Activated T-cell treated with anti-CD3 and anti-CD28 coated beads for 24 hours (primary cell): ENCODE measurements at regions not wholly inside any gene's neighbourhood (a gene's known extent, or its start where the extent isn't known, plus 50 kb on each side); places are given as distances from the start of the nearest gene placed in this dataset.
"Not testable (repeated sequence)": the region's sequence is repeated elsewhere in the genome, so short reads cannot be mapped to it uniquely, and the experiment has no call there.

Source experiments
- DNase-seq: peaks from one replicate; pipeline ENCODE4 v3.0.0-alpha.2; 2020; ENCODE audit warnings: low read depth

DNA sequence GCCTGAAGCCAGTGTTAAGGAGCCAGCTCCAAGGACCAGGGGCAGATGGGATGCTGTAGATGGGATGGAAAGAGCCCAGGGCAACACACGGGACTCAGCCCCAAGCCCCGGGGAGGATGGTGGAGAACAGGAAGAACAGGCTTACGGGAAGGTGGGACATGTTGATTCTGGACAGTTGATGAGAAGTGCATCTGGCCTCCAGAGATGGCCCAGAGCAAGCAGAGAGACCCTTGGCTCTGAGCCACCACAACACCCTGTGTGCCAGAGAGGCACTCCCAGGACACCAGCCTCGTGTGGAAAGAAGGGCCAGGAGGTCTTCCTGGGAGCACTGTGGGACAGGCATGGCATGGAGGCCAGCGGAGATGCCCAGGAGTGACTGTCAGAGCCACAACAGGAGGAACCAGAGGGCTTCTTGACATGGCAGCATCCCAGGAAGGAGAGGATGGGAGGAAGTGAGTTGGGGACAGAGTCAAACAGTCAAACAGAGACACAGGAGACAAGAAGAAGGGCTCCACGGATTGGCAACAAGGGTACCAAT lies 156.3 kb upstream of the MVB12B start:
- DNase-seq, result no peak

DNA sequence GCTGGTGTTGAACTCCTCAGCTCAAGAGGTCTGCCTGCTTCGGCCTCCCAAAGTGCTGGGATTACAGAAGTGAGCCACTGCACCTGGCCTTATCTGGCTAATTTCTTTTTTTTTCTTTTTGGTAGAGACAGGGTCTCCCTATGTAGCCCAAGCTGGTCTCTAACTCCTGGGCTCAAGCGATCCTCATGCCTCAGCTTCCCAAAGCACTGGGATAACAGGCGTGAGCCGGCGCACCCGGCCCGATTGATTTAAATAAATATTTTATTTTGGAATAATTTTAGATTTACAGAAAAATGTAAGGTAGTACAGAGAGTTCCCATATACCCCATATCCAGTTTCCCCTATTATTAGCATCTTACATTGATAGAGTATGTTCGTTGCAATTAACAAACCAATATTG lies 155.0 kb upstream of the MVB12B start:
- DNase-seq, result no peak

DNA sequence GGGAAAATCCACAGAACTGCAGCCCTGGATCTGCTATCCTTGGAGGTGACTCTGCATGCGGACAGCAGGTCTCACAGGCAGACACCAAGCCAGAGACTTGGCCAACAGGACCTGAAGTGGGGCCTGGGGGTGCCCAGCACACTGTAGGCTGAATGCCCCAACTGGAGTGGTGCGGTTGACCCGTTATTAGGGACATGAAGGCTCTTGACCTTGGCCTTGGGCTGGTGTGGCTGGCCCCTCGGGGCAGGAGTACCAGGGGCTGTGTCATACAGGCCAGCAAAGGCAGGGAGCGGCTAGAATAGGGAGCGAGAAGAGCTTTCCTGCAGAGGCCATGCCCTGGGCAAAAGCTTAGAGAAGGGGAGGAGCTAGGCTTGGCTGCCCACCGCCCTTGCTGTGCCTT lies 153.2 kb upstream of the MVB12B start:
- no peak for DNase-seq

DNA sequence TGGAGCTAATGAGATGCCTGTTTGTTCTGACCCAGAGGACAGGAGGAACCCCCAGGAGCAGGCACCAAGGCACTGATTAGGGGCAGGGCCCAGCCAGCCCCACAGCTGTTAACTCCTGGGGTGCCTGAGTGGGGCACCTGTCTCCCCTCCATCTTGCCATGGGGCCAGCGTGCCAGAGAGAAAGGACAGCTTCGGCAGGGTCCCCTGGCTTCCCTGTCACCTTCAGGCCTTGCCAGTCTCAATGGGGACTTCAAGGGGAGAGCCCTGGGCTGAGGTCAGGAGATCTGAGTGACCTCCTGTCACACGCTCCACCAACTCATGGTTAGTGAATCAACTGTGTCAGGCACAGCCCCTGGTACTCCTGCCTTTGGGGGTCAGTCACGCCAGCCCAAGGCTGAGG lies 152.7 kb upstream of the MVB12B start:
- no peak for DNase-seq

DNA sequence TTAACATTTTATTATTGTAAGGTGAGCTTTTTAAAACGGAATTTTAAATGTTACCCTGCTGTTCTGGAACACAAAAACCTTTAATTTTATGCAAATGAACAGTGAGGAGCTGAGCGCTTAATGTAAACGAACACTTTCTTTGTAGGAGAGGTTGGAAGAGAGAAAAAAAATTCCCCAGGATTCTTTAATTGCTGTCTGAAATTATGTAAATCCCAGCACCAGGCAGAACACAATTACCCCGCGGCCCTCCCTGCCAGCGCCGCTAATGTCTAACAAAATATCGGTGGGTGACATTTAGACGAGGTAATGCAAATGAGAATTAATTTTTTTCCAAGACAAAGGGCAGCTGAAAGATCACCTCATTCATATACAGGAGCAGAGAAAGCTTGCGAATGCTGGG lies 143.4 kb upstream of the MVB12B start:
- no peak for DNase-seq

DNA sequence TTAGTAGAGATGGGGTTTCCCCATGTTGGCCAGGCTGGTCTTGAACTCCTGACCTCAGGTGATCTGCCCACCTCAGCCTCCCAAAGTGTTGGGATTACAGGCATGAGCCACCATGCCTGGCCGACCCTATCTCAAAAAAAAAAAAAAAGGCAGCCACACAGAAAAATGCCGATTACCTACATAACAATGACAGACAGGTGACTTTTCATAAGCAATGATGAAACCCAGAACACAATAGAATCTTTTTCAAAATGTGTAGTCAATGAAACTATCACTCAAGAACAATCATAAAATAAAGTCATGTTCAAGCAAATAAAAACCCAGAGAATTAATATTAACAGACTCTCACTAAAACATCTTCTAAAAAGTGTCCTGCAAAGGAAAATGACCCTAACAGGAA lies 135.6 kb upstream of the MVB12B start:
- DNase-seq, result not testable (repeated sequence)

DNA sequence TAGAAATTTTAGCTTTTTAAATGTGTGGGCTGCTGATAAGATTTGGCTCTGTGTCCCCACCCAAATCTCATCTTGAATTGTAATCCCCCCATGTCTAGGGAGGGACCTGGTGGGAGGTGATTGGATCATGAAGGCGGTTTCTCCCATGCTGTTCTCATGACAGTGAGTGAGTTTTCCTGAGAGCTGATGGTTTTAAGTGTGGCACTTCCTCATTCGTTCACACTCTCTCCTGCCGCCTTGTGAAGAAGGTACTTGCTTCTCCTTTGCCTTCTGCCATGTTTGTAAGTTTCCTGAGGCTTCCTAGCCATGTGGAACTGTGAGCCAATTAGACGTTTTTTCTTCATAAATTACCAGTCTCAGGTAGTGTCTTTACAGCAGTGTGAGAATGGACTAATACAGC lies 127.8 kb upstream of the MVB12B start:
- no peak for DNase-seq

DNA sequence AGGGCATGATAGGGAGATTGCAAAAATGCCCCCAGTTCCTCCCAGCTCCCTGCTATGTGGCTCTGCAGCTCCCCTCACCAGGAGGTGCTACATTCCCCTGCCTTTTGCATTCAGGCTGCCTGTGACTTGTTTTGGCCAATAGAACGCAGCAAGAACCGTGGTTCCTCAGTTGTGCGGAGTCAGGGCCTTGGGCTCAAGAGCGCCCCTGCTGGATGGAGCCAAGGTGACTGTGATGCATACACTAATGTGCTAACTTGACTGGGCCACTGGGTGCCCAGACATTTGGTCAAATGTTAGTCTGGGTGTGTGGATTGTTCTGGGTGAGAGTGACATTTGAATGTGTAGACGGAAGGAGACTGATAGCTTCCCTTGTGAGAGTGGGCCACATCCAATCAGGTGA lies 123.3 kb upstream of the MVB12B start:
- no peak for DNase-seq

DNA sequence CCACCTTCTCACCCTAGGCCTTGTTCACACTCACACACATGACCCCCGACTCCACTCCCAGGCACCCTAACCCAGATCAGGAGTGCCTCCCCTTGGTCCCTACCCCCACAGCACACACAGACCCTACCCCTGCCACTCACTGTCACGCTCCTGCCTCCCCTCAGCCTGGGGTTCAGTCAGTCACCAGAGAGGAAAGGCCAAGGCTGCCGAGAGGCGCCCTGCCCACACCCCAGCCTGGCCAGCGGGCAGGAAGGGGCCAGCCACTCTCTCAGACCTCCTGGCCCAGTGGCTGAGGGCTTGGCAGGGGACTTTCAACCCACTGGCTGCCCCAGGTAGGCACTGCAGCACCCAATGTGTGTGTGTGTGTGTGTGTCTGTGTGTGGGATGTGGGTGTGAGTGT lies 122.4 kb upstream of the MVB12B start:
- no peak for DNase-seq

DNA sequence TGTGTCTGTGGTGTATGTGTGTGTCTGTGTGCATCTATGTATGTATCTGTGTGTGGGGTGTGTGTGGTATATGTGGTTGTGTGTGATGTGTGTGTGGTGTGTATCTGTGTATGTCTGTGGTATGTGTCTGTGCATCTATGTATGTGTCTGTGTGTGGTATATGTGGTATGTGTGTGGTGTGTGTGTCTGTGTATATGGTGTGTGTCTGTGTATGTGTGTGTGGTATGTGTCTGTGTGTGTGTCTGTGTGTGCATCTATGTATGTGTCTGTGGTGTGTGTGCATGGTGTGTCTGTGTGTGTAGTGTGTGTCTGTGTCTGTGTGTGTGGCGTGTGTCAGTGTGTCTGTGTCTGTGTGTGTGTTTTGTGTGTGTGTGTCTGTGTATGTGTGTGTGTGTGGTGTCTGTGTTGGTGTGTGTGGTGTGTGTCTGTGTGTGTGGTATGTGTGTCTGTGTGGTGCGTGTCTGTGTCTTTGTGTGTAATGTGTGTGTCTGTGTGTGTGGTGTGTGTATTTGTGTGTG lies 121.9 kb upstream of the MVB12B start:
- DNase-seq, result no peak

DNA sequence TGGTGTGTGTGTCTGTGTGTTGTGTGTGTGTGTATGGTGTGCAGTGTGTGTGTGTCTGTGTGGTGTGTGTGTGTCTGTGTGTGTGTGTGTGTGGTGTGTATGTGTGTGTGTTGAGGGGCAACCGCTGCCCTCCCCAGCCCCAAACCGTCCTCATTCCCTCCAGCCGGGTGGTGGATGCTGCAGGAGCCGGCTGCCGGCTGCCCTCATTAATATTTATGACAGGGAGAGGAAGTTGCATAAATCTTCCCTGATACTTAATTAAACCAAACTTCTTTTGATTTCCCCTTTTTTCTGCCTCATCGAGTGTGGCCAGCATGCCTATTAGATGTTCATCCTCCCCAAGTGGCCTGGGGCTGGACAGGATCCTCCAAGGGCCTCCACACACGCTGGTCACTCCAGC lies 121.4 kb upstream of the MVB12B start:
- no peak for DNase-seq

DNA sequence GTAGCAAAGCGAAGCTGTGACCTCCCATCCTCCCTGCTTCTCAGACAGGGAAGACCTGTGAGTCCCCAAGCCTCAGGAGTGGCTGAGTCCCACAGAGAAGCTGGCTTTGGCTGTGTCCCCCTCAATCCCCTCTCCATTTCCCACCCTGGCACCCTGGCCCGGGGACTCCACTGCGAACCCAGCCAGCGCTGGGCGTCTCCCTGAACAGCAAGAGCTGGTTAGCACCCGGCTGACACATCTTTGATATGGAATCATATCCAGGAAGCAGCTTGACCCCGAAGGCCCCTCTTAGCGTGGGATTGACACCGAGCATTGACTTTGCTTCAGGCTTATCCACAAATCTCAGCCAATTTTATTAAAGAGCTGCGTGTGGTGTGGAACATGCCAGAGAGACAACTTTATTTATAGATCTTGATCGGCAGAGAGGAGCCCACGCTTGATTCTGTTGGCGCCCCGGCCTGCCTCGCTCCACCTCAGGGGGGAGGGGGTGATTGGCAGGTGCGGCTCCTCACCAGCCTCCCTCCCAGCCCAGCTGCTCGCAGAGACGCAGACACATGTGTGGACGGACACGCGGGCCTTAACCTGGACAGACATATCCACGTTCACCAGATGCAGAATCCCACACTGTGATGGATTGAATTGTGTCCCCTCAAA lies 120.7 kb upstream of the MVB12B start:
- DNase-seq, result no peak

DNA sequence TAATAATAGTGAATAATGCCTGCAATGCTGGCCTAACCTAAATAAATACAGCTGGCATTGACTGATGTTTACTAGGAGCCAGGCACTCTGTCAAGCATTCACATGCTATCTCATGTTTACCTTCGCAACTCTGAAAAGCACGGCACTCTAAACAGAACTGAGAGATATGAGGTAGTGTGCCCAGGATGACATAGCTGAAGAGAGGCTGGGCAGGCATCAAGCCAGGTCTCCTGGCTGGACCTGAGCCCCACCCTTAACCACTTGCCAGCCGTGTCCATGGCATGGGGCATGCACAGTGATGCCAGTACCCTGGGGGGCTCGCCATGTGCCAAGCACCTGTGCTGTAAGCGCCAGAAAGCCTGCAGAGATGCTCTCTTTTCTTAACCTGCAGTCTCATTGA lies 119.4 kb upstream of the MVB12B start:
- DNase-seq, result no peak

DNA sequence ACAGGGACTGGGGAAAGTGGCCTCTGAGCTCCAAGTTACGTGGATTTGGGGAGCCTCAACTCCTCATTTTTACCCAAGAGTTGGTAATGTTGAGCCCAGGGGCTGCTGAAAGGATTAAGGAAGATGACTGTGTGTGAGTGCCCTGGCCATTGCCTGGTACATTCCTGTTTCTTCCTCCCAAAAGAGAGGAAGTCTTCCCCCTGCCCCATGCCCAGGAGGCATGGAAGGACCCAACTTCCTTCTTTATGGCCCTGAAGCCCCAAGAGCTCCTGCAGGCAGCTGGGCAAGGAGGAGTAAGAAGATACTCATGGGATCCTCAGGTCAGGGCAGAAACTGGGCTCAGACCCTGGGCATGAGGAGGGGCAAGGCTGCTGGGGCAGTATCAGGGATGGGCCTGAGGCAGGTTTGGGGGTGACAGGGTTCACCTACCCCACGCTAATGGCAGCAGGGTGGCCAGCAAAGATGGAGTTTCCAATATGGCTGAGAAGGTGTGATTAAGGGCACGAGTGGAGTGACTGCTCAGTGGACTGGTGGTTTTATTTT lies 118.3 kb upstream of the MVB12B start:
- no peak for DNase-seq

DNA sequence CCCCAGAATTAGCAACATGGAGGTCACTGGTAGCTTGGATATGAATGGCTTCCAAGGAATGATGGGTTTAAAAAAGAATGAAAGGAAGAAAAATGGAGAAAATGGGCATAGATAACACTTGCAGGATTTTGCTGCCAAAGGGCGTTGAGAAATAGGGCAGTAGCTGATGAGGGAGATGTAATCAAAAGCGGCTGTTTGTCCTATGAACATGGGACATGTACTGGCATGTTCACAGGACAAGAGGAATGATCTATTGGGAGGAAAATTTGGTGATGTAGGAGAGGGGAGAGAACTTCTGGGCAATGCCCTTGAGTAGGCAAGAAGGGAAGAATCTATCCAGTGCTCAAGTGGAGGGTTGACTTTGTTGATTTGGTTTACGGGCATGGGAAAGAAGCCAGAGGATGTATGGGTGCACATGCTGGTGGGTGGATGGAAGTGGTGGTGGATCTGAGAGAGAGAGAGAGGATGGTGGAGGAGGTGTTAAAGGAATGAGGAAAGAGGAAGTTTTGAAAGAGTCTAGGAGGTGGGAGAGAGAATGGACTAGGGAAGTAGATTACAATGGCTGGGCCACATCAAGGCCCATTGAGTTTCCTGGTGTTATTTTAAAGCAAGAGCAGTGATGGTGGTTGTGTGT lies 115.1 kb upstream of the MVB12B start:
- DNase-seq, result no peak

DNA sequence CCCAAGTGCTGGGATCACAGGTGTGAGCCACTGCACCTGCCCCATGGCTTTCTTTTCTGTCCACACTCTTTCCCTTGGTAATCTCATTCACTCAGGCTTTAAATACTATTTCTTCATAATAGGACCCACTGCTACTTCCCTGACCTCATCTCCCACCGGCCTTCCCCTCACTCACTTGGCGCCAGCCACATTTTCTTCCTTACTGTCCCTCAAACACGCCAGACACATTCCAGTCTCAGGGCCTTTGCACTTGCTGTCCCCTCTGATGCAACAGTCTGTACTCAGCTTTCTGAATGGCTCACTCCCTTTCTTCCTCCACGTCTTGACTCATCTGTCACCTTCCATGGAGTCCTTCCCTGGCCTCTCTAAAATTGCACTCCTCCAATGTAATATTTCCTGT lies 111.1 kb upstream of the MVB12B start:
- no peak for DNase-seq

DNA sequence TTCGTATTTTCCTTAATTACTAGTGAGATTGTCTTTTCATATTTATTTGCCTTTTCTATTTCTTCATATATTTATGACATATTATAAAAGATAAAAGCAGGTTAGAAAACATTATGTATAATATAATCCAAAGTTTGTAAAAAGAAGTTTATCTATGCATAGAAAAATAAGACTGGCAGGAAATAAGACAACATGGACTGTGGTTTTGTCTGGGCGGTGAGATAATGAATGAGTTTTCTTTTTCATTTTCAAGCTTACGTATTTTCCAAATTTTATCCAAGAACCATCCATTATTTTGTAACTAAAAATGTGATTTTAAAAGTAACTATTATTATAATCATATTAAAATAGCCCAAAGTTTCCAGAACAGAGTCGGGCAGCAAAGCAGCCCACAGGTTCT lies 109.8 kb upstream of the MVB12B start:
- DNase-seq, result no peak

DNA sequence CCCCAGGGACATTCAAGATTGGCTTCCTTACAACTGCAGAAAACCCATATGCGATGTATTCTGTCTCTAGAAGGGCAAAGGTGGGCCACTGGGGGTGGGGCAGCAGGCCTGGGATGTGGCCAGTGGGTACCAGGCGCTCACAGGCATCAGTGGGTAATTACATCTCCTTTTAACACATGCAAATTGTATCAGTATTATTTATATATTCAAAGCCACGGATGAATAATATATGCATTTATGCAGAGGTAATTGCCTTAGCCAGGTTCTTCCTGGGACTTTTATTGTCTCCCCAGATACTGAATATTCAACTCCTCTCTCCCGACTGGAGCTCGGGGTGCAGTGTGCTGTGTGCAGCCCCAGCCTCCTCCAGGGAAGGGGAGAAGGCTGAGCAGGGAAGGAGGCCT lies 109.4 kb upstream of the MVB12B start:
- no peak for DNase-seq

DNA sequence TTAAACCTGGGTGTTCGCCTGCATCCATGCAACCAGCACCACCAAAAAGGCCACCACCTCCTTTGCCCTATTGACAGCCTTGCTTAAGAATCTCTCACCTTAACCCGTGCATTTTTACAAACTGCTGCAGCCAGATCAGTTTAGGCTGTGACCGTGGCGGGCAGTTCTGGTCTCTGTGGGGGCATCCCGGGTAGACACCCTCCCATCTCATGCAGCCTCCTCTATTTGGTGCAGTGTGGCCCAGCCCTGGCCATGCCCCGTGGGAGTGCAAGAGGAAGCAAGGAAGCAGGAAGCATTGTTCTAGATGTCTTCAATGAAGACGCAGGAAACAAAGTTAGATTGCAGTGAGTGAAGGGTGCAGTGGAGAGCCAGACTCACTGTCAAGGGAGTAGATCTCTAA lies 108.8 kb upstream of the MVB12B start:
- no peak for DNase-seq

DNA sequence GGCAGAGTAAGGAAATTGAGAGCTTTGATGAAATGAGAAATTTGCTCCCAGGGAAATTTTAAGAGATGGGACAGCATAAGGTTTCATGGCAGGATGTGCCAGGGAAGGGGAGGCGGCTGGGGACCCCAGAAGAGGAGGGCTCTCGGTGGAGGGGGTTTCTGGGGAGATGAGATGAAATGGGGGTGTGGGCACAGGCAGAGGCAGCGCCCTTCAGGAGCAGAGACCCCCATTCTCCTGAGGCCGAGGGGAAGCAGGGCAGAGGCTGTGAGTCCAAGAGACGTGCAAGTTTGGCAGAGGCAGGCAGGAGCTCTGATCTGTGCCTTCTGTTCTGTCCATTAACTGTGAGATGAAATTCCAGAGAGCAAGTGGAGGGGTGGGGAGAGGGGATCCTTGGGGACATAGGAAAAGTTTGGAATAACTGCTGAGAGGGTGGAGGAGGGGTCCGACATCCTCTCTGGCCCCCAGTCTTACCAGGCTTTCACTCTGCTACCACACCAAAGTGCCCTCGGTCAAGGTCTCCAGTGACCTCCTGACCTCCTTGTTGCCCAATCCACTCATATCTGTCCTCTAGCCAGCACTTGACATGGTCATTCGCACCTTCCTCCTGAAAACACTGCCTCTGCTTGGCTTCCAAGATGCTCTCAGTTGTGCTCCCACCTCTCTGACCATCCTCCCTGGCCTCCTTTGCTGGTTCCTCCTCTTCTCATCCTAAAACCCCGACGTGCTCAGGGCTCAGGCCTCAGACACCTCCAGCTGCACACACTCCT lies 108.1 kb upstream of the MVB12B start:
- DNase-seq, result no peak

DNA sequence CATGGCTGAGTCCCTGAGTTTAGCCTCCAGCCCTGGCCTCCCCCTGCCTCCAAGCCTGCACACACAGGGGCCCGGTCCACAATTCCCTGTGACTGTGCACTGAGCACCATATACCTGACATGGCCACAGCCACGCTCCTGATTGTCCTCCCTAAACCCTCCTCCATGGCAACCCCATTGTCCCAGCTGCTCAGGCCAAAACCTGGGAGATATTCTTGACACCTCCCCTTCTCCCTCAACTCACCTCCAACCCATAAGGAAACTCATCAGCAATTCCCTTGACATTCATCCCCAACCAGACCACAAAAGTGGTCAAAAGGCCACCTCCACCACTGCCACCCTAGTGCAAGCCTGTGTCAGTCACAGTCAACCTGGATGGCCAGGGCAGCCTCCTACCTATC lies 107.5 kb upstream of the MVB12B start:
- no peak for DNase-seq

DNA sequence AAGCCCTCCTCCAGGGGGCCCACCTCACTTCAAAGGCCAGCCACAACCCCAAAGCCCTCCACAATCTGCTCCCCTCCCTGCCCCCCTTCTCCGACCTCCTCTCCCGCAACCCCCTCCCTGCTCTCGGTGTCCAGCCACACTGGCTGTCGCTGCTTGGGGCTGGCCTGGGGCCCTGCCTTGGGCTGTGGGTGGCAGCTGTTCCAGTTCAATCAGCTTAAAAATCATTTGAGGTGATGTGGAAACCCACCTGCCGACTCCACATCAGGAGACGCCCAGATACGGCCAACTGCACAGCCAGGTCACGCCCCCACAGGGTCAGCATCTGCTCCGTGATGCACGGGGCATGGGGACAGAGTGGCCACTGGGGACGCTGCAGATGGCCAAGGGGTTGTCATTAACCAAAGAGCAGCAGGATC lies 107.0 kb upstream of the MVB12B start:
- DNase-seq, result no peak

DNA sequence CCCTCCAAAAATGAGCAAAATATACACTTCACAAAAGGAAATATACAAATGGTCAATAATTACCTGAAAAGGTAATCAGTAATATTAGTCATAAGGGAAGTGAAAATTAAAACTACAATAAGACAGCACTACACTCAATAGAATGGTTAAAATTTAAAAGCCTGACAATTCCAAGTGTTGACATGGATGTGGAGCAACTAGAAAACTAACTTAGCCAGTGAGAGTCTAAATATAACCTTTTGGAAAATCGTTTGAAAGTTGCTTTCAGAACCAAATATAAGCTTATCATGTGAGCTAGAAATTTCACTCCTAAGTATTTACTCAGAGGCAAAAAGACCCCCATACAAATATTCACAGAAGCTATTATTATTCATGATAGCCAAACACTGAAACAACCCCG lies 105.1 kb upstream of the MVB12B start:
- DNase-seq, result no peak
